ENCODE measurements at regions not wholly inside any gene's neighbourhood (a gene's known extent, or its start where the extent isn't known, plus 50 kb on each side); places are given as distances from the start of the nearest gene placed in this dataset.

DNA sequence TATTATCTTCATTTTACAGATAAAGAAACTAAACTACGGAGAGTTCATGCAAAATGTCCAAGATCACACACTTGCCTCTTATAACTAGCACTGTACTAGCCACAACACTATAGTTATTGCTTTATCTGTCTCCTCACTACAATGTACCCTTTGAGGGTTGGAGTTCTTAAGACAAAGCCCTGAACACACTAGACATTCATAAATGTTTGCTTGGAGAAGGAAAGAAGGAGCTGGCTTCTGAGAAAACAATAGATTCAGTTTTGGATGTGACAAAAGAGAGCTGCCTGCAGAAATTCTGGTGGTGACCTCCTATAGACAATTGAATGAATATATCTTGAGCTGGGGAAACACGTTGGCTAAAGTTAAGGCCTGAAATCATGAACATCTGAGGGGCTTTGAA lies 169.9 kb upstream of the ARHGEF26 start:
- no peaks in the 10 kb centered on the region for H3K4me1 ChIP-seq (ENCODE audit: control insufficient read depth, insufficient read depth, low read length)
- no peaks in the 10 kb centered on the region for H3K36me3 ChIP-seq (ENCODE audit: control insufficient read depth in 2 of 2, insufficient read depth in 1 of 2, low read length in 2 of 2)
- no peak overlapping the region for H3K27ac ChIP-seq (ENCODE audit: extremely low read depth, low read depth, low read length)
- TF ChIP-seq, protein P1, sequence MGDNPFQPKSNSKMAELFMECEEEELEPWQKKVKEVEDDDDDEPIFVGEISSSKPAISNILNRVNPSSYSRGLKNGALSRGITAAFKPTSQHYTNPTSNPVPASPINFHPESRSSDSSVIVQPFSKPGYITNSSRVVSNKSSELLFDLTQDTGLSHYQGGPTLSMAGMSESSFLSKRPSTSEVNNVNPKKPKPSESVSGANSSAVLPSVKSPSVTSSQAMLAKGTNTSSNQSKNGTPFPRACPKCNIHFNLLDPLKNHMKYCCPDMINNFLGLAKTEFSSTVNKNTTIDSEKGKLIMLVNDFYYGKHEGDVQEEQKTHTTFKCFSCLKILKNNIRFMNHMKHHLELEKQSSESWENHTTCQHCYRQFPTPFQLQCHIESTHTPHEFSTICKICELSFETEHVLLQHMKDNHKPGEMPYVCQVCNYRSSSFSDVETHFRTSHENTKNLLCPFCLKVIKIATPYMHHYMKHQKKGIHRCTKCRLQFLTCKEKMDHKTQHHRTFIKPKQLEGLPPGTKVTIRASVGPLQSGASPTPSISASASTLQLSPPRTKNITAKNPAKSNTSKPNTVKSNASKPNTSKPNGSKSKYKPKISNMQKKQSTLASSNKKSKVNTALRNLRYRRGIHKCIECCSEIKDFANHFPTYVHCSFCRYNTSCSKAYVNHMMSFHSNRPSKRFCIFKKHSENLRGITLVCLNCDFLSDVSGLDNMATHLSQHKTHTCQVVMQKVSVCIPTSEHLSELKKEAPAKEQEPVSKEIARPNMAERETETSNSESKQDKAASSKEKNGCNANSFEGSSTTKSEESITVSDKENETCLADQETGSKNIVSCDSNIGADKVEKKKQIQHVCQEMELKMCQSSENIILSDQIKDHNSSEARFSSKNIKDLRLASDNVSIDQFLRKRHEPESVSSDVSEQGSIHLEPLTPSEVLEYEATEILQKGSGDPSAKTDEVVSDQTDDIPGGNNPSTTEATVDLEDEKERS (tag by site-specific recombination; IDR thresholded peaks at IDR 0.05): no peak
- TF ChIP-seq ZNF558 (tag by site-specific recombination; IDR thresholded peaks at IDR 0.05) (no peak), ZNF658 (tag by site-specific recombination; IDR thresholded peaks at IDR 0.05) (no peak), ZNF121 (tag by site-specific recombination; IDR thresholded peaks at IDR 0.05) (no peak), WT1 (tag by site-specific recombination; IDR thresholded peaks at IDR 0.05) (no peak), ZNF596 (tag by site-specific recombination; IDR thresholded peaks at IDR 0.05) (no peak), ZNF292 (tag by site-specific recombination; IDR thresholded peaks at IDR 0.05; ENCODE audit: borderline replicate concordance, low read depth) (no peak), ZNF157 (tag by site-specific recombination; IDR thresholded peaks at IDR 0.05) (no peak), ZNF350 (tag by site-specific recombination; IDR thresholded peaks at IDR 0.05) (no peak), HOXD13 (CRISPR knock-in tag; IDR thresholded peaks at IDR 0.05; ENCODE audit: borderline replicate concordance) (no peak), ZEB2 (tag by site-specific recombination; IDR thresholded peaks at IDR 0.05) (no peak), ZFHX2 (tag by site-specific recombination; conservative IDR thresholded peaks at IDR 0.05) (no peak)
- TF ChIP-seq, protein P2, sequence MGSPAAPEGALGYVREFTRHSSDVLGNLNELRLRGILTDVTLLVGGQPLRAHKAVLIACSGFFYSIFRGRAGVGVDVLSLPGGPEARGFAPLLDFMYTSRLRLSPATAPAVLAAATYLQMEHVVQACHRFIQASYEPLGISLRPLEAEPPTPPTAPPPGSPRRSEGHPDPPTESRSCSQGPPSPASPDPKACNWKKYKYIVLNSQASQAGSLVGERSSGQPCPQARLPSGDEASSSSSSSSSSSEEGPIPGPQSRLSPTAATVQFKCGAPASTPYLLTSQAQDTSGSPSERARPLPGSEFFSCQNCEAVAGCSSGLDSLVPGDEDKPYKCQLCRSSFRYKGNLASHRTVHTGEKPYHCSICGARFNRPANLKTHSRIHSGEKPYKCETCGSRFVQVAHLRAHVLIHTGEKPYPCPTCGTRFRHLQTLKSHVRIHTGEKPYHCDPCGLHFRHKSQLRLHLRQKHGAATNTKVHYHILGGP (tag by site-specific recombination; IDR thresholded peaks at IDR 0.05): no peak
- TF ChIP-seq, protein P3, sequence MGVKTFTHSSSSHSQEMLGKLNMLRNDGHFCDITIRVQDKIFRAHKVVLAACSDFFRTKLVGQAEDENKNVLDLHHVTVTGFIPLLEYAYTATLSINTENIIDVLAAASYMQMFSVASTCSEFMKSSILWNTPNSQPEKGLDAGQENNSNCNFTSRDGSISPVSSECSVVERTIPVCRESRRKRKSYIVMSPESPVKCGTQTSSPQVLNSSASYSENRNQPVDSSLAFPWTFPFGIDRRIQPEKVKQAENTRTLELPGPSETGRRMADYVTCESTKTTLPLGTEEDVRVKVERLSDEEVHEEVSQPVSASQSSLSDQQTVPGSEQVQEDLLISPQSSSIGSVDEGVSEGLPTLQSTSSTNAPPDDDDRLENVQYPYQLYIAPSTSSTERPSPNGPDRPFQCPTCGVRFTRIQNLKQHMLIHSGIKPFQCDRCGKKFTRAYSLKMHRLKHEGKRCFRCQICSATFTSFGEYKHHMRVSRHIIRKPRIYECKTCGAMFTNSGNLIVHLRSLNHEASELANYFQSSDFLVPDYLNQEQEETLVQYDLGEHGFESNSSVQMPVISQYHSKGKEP (tag by site-specific recombination; IDR thresholded peaks at IDR 0.05): no peak
- ChIA-PET POLR2A (no interaction called here), CTCF (no interaction called here)
- no peak overlapping the region for H3K4me3 ChIP-seq (ENCODE audit: low read depth, low read length)
- H3K9me3 ChIP-seq (ENCODE audit: control insufficient read depth, insufficient read depth, low read depth, low read length): no peaks in the 10 kb centered on the region

DNA sequence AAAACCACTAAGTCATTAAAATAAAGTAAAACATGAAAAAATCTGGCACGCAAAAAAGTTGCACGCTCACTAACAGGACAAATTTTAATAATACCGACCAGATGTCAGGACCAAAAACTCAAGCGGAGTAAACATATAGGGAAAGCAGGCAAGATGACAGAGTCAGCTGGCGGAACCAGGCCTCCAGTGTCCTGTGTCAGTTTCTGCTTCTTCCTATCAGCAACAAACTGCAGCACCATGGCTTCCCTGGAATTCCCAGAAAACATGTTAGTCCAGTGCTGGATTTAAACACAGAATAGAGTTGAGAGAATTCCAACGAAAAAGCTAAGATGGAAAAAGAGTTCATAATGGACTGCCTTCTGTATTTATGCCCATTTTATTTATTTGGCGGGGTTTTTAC lies 169.1 kb upstream of the ARHGEF26 start:
- CTCF ChIA-PET: no interaction called here
- POLR2A ChIA-PET: no interaction called here
- no peak overlapping the region for H3K4me3 ChIP-seq (ENCODE audit: low read depth, low read length)
- TF ChIP-seq, protein P4, sequence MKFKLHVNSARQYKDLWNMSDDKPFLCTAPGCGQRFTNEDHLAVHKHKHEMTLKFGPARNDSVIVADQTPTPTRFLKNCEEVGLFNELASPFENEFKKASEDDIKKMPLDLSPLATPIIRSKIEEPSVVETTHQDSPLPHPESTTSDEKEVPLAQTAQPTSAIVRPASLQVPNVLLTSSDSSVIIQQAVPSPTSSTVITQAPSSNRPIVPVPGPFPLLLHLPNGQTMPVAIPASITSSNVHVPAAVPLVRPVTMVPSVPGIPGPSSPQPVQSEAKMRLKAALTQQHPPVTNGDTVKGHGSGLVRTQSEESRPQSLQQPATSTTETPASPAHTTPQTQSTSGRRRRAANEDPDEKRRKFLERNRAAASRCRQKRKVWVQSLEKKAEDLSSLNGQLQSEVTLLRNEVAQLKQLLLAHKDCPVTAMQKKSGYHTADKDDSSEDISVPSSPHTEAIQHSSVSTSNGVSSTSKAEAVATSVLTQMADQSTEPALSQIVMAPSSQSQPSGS (tag by site-specific recombination; IDR thresholded peaks at IDR 0.05; ENCODE audit: low read depth): no peak
- TF ChIP-seq ZNF596 (tag by site-specific recombination; IDR thresholded peaks at IDR 0.05) (no peak), ZBTB17 (tag by site-specific recombination; IDR thresholded peaks at IDR 0.05) (no peak), ZNF132 (tag by site-specific recombination; IDR thresholded peaks at IDR 0.05; ENCODE audit: borderline replicate concordance) (no peak), ZNF623 (tag by site-specific recombination; IDR thresholded peaks at IDR 0.05) (no peak)
- TF ChIP-seq, protein P5, sequence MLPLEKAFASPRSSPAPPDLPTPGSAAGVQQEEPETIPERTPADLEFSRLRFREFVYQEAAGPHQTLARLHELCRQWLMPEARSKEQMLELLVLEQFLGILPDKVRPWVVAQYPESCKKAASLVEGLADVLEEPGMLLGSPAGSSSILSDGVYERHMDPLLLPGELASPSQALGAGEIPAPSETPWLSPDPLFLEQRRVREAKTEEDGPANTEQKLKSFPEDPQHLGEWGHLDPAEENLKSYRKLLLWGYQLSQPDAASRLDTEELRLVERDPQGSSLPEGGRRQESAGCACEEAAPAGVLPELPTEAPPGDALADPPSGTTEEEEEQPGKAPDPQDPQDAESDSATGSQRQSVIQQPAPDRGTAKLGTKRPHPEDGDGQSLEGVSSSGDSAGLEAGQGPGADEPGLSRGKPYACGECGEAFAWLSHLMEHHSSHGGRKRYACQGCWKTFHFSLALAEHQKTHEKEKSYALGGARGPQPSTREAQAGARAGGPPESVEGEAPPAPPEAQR (tag by site-specific recombination; IDR thresholded peaks at IDR 0.05): no peak
- no peaks in the 10 kb centered on the region for H3K36me3 ChIP-seq (ENCODE audit: control insufficient read depth in 2 of 2, insufficient read depth in 1 of 2, low read length in 2 of 2)
- no peak overlapping the region for H3K27ac ChIP-seq (ENCODE audit: extremely low read depth, low read depth, low read length)
- H3K4me1 ChIP-seq (ENCODE audit: control insufficient read depth, insufficient read depth, low read length): no peaks in the 10 kb centered on the region
- H3K9me3 ChIP-seq (ENCODE audit: control insufficient read depth, insufficient read depth, low read depth, low read length): no peaks in the 10 kb centered on the region

Data from HEK293 (cell line).